Suppressor macrophage treated with lipopolysaccharide for 1 hour (primary cell): ENCODE measurements at regions not wholly inside any gene's neighbourhood (a gene's known extent, or its start where the extent isn't known, plus 50 kb on each side); places are given as distances from the start of the nearest gene placed in this dataset.

Source experiments
- DNase-seq, 3 donors: peaks; one replicate each; pipeline ENCODE4 v3.0.0-alpha.2; 2020 to 2022

- no peak for DNase-seq
Observed at GRCh38 chr9:18077941-18078678, 395.8 kb upstream of the ADAMTSL1 start.

GRCh38 chr9:18092138-18092537 lies 381.8 kb upstream of the ADAMTSL1 start:
- DNase-seq: no peak

GRCh38 chr9:18106006-18106560 lies 367.9 kb upstream of the ADAMTSL1 start:
- DNase-seq: no peak

- DNase-seq: no peak
Observed at GRCh38 chr9:18109675-18110074, 364.3 kb upstream of the ADAMTSL1 start.

- DNase-seq: no peak
Observed at GRCh38 chr9:18111146-18111545, 362.8 kb upstream of the ADAMTSL1 start.

- DNase-seq: no peak
Observed at GRCh38 chr9:18114559-18115475, 359.1 kb upstream of the ADAMTSL1 start.

GRCh38 chr9:18118268-18118667 lies 355.7 kb upstream of the ADAMTSL1 start:
- no peak for DNase-seq

- DNase-seq: no peak
Observed at GRCh38 chr9:18122171-18122570, 351.8 kb upstream of the ADAMTSL1 start.

GRCh38 chr9:18124760-18125159 lies 349.2 kb upstream of the ADAMTSL1 start:
- DNase-seq: no peak

- DNase-seq: no peak
Observed at GRCh38 chr9:18126831-18127498, 347.0 kb upstream of the ADAMTSL1 start.

GRCh38 chr9:18127499-18127875 lies 346.5 kb upstream of the ADAMTSL1 start:
- no peak for DNase-seq

- DNase-seq: no peak
Observed at GRCh38 chr9:18129809-18130334, 344.1 kb upstream of the ADAMTSL1 start.

GRCh38 chr9:18136354-18136994 lies 337.5 kb upstream of the ADAMTSL1 start:
- DNase-seq: no peak

GRCh38 chr9:18137815-18138214 lies 336.1 kb upstream of the ADAMTSL1 start:
- DNase-seq: no peak

GRCh38 chr9:18138656-18139055 lies 335.3 kb upstream of the ADAMTSL1 start:
- DNase-seq: no peak

- no peak for DNase-seq
Observed at GRCh38 chr9:18141681-18142080, 332.3 kb upstream of the ADAMTSL1 start.

- DNase-seq: no peak
Observed at GRCh38 chr9:18143073-18143745, 330.7 kb upstream of the ADAMTSL1 start.

GRCh38 chr9:18146329-18146728 lies 327.6 kb upstream of the ADAMTSL1 start:
- DNase-seq: no peak

- no peak for DNase-seq
Observed at GRCh38 chr9:18149471-18150011, 324.4 kb upstream of the ADAMTSL1 start.

GRCh38 chr9:18154661-18155060 lies 319.3 kb upstream of the ADAMTSL1 start:
- no peak for DNase-seq

- no peak for DNase-seq
Observed at GRCh38 chr9:18159254-18159653, 314.7 kb upstream of the ADAMTSL1 start.

GRCh38 chr9:18163146-18163545 lies 310.8 kb upstream of the ADAMTSL1 start:
- no peak for DNase-seq
